HL-60/S4 treated with phorbol 12-myristate 13-acetate at 8.2 ng/mL for 4 days and 3 days (cell line): ENCODE measurements at regions not wholly inside any gene's neighbourhood (a gene's known extent, or its start where the extent isn't known, plus 50 kb on each side); places are given as distances from the start of the nearest gene placed in this dataset.

Experiments
- in situ Hi-C: fragments of 300-500 bp; cut with MboI; formaldehyde crosslinking; loops from 2 replicates; pipeline ENCODE4 v1.15.0; 2022; ENCODE audit warnings: low sequenced_read_pairs

- in situ Hi-C loops: no loop called here
These were observed 143.4 kb downstream of the WNT5A start for GRCh38 chr3:55343486-55344357.

- in situ Hi-C loops: no loop called here
These were observed 145.5 kb downstream of the WNT5A start for GRCh38 chr3:55341502-55342031.

GRCh38 chr3:55339819-55340218, 147.3 kb downstream of the WNT5A start:
- in situ Hi-C loops: no loop called here

DNA sequence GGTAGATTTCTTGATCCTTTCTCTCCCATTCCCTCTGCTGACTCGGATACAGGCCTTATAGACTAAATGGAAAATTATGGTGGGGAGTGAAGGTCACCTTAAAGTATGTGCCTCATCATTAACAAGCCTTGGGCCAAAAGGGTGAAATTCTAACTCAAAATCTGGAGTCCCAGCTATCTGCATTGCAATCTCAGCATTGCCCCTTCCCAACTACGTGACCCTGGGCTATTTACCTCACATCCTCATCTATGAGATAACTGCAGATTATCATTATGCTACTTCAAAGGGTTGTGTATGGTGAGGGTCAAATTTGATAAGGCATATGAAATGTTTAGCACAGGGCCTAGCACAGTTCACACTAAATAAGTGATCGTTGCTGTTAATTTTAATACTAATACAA, 147.7 kb downstream of the WNT5A start:
- in situ Hi-C loops: no loop called here

GRCh38 chr3:55337641-55338180, 149.4 kb downstream of the WNT5A start:
- in situ Hi-C loops: no loop called here

DNA sequence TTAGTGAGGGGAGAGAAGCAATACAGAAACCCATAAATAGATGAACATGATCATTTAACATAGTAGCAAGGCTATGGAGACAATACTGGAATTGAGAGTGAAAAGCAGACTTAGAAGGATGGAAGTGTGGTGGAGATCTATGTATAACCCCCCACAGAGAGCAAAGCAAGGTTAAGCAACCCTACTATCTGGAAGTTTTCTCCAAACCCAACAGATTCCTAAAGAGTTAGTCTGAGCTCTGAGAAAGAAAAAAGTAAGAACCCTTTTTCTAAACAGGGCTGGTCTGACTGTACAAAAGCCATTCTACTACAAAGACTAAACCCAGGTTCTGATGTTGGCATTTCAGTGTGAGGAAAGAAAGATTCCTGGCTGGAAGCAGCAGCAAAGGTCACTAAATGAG, 153.2 kb downstream of the WNT5A start:
- in situ Hi-C loops: no loop called here

- in situ Hi-C loops: no loop called here
These were observed 154.1 kb downstream of the WNT5A start for GRCh38 chr3:55333046-55333445.

DNA sequence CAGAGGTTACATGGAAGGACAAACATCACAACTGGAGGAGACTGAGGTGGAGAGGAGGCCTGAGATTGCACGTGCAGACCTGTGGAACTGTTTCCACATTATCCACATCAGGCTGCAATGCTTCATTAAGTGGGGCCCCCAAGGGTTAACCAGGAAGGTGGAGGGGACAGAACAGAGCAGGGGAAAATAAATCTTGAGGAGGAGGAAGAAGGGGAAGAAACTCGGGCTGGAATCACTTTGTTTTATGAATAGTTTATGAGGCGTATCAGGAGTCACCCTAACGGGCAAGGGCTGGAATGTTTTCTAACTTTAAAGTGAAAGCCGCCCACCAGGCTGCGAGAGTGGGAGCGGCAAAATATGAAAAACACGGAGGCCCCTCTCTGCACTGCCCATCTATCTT, 154.9 kb downstream of the WNT5A start:
- in situ Hi-C loops: no loop called here

GRCh38 chr3:55331524-55331923, 155.6 kb downstream of the WNT5A start:
- in situ Hi-C loops: no loop called here

DNA sequence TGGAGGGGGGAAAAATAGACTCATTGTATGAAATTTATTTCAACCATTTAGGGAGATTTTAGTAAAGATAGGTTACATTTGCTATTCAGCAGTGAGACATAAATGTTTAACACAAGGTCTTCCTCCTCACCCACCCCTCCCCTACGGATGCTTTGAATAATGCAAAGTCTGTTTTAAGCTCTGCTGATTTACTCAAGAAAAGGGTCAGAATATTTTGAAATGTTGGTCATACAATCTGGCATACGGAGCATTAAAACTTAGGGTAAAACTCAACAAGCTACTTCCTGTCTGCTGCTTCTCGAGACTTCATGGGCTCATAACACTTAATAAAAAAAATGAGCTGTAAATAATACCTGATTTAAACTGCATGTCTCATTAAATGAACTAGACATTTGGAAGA, 156.3 kb downstream of the WNT5A start:
- in situ Hi-C loops: no loop called here

DNA sequence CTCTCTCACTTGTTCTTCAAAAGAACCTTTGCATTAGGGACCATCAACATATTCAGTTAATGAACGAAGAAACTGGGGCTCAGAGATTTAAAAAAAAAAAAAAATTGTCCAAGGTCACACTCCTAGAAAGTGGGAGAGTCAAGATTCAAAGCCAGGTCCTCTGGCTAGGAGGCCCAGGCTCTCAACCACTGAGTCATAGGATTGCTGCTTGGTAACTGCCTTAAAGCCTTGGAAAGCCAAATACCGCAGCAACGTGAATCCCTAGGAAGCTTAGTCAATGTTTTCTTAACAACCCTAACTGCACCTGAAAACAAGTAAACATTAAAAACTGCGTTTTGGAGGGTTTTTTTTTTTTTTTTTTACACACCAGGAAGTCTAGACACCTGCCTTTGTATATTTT, 156.8 kb downstream of the WNT5A start:
- in situ Hi-C loops: no loop called here

GRCh38 chr3:55329849-55330248, 157.3 kb downstream of the WNT5A start:
- in situ Hi-C loops: no loop called here

DNA sequence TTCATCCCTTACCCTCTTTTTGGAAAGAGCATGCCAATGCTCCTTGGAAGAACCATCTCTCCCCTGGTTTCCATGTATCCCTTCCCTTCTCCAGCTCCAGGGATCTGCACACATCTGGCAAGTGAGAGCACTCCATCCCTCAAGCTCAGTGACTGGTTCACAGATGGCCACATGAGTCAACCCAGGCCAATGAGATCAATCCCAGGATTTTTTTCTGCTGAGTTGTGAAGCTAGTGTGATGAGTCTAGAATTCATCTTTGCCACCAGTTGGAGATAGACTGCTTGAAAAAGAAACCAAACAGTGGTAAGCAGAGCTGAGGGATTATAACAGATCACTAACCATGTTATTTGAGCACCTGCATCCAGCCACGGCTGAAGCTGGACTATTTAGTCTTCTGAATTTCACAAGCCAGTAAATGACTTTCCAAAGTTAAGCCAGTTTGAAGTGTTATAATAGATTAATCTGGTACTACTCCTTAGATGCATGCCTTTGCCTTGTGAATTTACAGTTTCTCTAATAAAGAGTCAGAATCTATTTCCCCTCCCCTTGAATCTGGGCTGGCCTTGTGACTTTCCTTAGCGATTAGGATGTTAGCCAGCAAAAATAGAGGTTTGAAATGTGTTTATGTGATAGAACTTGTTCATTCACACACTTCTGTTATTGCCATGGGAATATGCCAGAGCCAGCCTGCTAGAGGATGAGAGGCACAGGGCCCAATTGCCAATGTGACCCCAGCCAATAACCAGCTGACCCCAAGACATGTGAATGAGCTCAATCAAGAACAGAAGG, 159.8 kb downstream of the WNT5A start:
- in situ Hi-C loops: no loop called here

- in situ Hi-C loops: no loop called here
These were observed 164.5 kb downstream of the WNT5A start for GRCh38 chr3:55322638-55323037.

DNA sequence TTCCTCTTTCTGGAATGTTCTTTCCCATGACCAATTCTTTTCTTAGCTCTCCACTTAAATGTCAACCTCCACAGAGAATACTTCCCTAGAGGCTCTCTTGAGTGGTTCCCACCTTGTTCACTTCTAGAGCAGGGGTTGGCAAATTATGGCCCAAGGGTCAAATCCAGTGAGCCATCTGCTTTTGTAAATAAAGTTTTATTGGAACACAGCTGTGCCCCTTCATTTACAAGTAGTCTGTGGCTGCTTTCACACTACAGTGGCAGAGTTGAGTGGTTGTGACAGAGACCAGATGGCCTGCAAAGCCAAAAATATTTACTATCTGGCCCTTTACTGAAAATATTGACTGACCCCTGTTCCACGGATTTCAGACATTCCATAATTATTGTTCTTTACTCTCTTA, 166.2 kb downstream of the WNT5A start:
- in situ Hi-C loops: no loop called here

- in situ Hi-C loops: no loop called here
These were observed 171.7 kb downstream of the WNT5A start for GRCh38 chr3:55315396-55315795.

DNA sequence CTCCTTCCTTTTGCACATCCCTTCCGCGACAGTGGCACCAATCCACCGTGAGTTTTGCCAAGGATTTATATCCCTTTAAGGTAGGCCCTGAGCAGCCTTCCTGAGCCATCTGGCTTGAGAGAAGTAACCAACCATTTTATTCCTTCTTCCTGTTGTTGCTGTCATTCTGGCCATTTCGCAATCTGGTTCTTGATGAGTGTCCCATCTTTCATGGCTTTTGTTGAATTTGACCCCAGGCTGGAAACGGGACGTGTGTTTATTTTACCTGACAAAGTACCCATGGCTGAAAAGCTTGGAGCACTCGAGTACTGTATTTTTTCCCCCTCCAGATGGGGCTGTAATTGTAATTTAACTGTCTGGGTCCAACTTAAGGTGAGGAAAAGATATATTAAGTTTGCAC, 173.4 kb downstream of the WNT5A start:
- in situ Hi-C loops: no loop called here

- in situ Hi-C loops: no loop called here
These were observed 177.8 kb downstream of the WNT5A start for GRCh38 chr3:55309336-55309735.

GRCh38 chr3:55307622-55308021, 179.5 kb downstream of the WNT5A start:
- in situ Hi-C loops: no loop called here

DNA sequence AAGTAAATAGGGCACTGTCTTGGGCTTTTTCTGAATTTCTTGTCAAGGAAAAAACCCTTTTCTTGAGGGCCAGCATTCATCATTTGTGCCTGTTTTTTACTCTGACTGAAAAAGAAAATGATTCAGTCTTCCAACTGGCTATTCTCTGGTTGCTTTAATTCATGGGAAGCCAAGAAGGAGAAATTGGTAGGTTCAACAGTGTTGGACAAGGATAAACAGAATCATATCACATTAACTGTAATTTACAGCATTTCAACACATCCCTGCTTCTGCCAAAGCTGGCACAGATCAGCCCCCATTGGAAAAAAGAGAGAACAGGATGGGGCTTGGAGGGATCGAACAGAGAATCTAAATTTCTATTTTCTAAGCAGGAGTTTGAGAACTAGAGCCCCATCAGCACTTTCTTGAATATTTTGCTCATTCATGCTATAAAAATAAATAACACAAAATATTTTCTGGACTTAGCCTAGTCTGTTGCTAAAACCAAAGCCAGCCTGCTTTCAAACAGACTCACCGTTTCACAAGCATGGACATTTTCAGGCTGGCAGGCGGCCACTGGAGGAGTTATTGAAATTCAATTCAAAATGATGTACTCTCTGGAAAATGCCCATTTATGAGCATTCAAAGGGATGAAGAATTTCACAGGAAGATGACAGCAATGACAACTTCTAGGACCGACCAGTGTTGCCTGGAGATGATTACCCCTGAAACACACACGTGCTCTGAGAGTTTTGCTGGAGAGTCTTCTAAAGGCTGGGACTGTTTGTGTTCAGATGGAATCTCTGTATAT, 181.2 kb downstream of the WNT5A start:
- in situ Hi-C loops: no loop called here

DNA sequence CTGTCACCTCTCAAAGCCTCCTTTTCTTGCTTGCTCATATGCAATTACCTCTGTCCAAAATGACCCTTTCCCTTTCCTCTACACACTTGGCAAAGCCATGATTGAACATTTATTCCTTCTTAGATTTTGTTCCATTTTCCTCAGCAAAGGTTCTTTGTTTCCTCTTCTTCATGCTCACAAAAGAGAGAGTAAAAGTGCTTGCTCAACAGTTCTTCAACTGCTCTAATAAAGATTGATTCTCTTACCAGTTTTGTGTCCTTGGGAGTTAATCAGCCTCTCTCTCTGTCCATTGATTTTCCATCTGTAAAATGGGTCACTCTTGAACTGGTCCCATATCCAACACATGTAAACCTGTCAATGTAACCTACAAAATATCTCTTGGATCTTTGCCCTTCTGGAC, 186.4 kb downstream of the WNT5A start:
- in situ Hi-C loops: no loop called here
